Left colon (tissue), 2 donors: ENCODE measurements at regions not wholly inside any gene's neighbourhood (a gene's known extent, or its start where the extent isn't known, plus 50 kb on each side); places are given as distances from the start of the nearest gene placed in this dataset.

Source experiments
- ATAC-seq: fragments of 200-7000 bp; cut with Tn5 transposase; one replicate; pipeline ENCODE4 v1.9.1; 2020; ENCODE audit warnings: mild to moderate bottlenecking, moderate library complexity
- DNase-seq, 2 donors: peaks; one replicate each; pipeline ENCODE4 v3.0.0-alpha.2; 2020
- intact Hi-C, 2 donors: fragments of 100-400 bp; cut with DNase I in 1 of 2; cut with micrococcal nuclease in 1 of 2; formaldehyde crosslinking; loops; one replicate each; pipeline versions ENCODE4 v1.11.2 to v1.14.0; 2022; cut with DNase I, micrococcal nuclease
- donor health status: DM: no; HTN: no; CAD: no.
- donor health status: DM: yes; HTN: yes; CAD: no.

GRCh38 chr1:55726994-55727393 lies 511.8 kb upstream of the USP24 start:
- ATAC-seq = no peak
- DNase-seq = no peak
- intact Hi-C loops = no loop called here

- intact Hi-C loops = no loop called here
- DNase-seq (no peak), ATAC-seq (no peak)
Observed at GRCh38 chr1:55725378-55725777, 510.2 kb upstream of the USP24 start.

GRCh38 chr1:55724551-55725325 lies 509.6 kb upstream of the USP24 start:
- no peak for ATAC-seq
- intact Hi-C loops = no loop called here
- no peak for DNase-seq

GRCh38 chr1:55723001-55723400 lies 507.8 kb upstream of the USP24 start:
- intact Hi-C loops = no loop called here
- no peak for DNase-seq
- no peak for ATAC-seq

GRCh38 chr1:55720261-55720660 lies 505.1 kb upstream of the USP24 start:
- intact Hi-C loops = no loop called here
- ATAC-seq (no peak), DNase-seq (peak; percentile 35 to 51)

- ATAC-seq = no peak
- peak; percentile 6 to 50 for DNase-seq
- intact Hi-C loops = no loop called here
Observed at GRCh38 chr1:55718758-55719671, 503.9 kb upstream of the USP24 start.

- ATAC-seq (no peak), DNase-seq (no peak)
- intact Hi-C loops = no loop called here
Observed at GRCh38 chr1:55717111-55717510, 501.9 kb upstream of the USP24 start.

GRCh38 chr1:55716610-55717009 lies 501.4 kb upstream of the USP24 start:
- DNase-seq = no peak
- no peak for ATAC-seq
- intact Hi-C loops = no loop called here

GRCh38 chr1:55716151-55716550 lies 501.0 kb upstream of the USP24 start:
- ATAC-seq = no peak
- DNase-seq = no peak
- intact Hi-C loops = no loop called here

GRCh38 chr1:55714230-55714629 lies 499.1 kb upstream of the USP24 start:
- no peak for ATAC-seq
- no peak for DNase-seq
- intact Hi-C loops = no loop called here

GRCh38 chr1:55713516-55713915 lies 498.4 kb upstream of the USP24 start:
- no peak for DNase-seq
- intact Hi-C loops = no loop called here
- ATAC-seq = no peak

- DNase-seq = no peak
- no peak for ATAC-seq
- intact Hi-C loops = no loop called here
Observed at GRCh38 chr1:55712148-55712547, 497.0 kb upstream of the USP24 start.

GRCh38 chr1:55708781-55709180 lies 493.6 kb upstream of the USP24 start:
- intact Hi-C loops = no loop called here
- ATAC-seq = no peak
- DNase-seq = no peak

- ATAC-seq = no peak
- intact Hi-C loops = no loop called here
- no peak for DNase-seq
Observed at GRCh38 chr1:55707846-55708245, 492.7 kb upstream of the USP24 start.

- ATAC-seq (no peak), DNase-seq (no peak)
- intact Hi-C loops = no loop called here
Observed at GRCh38 chr1:55707196-55707595, 492.0 kb upstream of the USP24 start.

- no peak for ATAC-seq
- DNase-seq = no peak
- intact Hi-C loops = no loop called here
Observed at GRCh38 chr1:55706397-55706796, 491.2 kb upstream of the USP24 start.

- ATAC-seq = no peak
- no peak for DNase-seq
- intact Hi-C loops = no loop called here
Observed at GRCh38 chr1:55703726-55704363, 488.7 kb upstream of the USP24 start.

- no peak for DNase-seq
- intact Hi-C loops = no loop called here
- ATAC-seq = peak; percentile 71
Observed at GRCh38 chr1:55702064-55702463, 486.9 kb upstream of the USP24 start.

GRCh38 chr1:55700359-55701130 lies 485.4 kb upstream of the USP24 start:
- DNase-seq = no peak
- no peak for ATAC-seq
- intact Hi-C loops = no loop called here
